DND-41 (cell line): ENCODE measurements at regions not wholly inside any gene's neighbourhood (a gene's known extent, or its start where the extent isn't known, plus 50 kb on each side); places are given as distances from the start of the nearest gene placed in this dataset.

Experiments used
- EZH2 ChIP-seq: IDR thresholded peaks from 3 replicates; pipeline ENCODE4 v1.6.1; 2012; ENCODE audit warnings: borderline replicate concordance, low read depth, mild to moderate bottlenecking, moderate library complexity, low read length, inconsistent platforms; ENCODE audit not compliant: severe bottlenecking
- TF ChIP-seq, protein P1 (sequence below): IDR thresholded peaks from 2 replicates; pipeline ENCODE4 v1.5.1; 2012; ENCODE audit warnings: borderline replicate concordance, low read length, moderate library complexity, mild to moderate bottlenecking; ENCODE audit not compliant: poor library complexity, severe bottlenecking; ENCODE audit errors: extremely low read depth

- no peak for TF ChIP-seq EZH2
- TF ChIP-seq, protein P1, sequence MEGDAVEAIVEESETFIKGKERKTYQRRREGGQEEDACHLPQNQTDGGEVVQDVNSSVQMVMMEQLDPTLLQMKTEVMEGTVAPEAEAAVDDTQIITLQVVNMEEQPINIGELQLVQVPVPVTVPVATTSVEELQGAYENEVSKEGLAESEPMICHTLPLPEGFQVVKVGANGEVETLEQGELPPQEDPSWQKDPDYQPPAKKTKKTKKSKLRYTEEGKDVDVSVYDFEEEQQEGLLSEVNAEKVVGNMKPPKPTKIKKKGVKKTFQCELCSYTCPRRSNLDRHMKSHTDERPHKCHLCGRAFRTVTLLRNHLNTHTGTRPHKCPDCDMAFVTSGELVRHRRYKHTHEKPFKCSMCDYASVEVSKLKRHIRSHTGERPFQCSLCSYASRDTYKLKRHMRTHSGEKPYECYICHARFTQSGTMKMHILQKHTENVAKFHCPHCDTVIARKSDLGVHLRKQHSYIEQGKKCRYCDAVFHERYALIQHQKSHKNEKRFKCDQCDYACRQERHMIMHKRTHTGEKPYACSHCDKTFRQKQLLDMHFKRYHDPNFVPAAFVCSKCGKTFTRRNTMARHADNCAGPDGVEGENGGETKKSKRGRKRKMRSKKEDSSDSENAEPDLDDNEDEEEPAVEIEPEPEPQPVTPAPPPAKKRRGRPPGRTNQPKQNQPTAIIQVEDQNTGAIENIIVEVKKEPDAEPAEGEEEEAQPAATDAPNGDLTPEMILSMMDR = no peak
Measured at GRCh38 chr4:27101561-27101960, 240.9 kb downstream of the STIM2 start.
